ENCODE measurements at regions not wholly inside any gene's neighbourhood (a gene's known extent, or its start where the extent isn't known, plus 50 kb on each side); places are given as distances from the start of the nearest gene placed in this dataset.

GRCh38 chr18:45328296-45328695, 287.0 kb upstream of the SLC14A2 start:
- TF ChIP-seq CTCF (IDR thresholded peaks at IDR 0.05) (no peak), POLR2A (IDR thresholded peaks at IDR 0.05) (no peak)

All from ovary (tissue), 3 donors.